ENCODE measurements at regions not wholly inside any gene's neighbourhood (a gene's known extent, or its start where the extent isn't known, plus 50 kb on each side); places are given as distances from the start of the nearest gene placed in this dataset.
A peak's percentile ranks its signal among the peaks of the same experiment; 100 is the strongest.
"Not testable (repeated sequence)": the region's sequence is repeated elsewhere in the genome, so short reads cannot be mapped to it uniquely, and the experiment has no call there.

DNA sequence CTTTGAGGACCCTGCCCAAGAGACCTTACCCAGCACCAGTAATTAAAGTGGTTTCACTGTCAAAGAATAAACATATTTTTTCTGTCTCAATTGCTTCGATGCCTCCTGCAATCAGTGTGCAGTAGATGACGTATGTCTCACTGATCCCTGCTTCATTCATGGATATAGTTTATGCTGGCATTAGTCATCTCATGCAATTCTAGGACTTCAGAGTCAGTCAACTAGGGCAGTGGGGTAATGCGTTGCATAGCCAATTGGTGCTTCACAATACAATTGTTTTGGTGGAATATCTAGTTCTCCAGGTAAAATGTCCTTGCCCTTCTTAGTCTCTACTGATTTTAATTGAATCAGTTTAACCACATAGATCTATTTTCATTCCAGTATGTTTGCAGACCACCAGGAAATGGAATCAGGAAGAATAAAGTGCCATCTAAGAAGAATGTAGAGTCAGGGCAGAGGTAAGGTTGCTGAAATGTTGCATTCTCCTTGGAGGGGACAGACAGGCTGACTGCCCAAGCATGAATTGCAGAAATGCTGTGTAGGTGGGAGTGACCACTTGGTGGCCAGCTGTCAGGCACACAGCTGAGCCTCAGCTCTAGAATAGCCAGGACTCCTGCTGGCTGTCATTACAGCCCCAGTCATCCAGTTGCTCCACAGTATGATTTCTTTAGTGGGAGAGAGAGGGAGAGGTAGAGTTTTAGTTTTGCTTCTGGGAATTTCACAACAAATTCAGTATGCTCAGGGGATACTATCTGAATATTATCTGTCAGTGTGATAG, 73.5 kb upstream of the MEGF10 start:
- no peak for DNase-seq

DNA sequence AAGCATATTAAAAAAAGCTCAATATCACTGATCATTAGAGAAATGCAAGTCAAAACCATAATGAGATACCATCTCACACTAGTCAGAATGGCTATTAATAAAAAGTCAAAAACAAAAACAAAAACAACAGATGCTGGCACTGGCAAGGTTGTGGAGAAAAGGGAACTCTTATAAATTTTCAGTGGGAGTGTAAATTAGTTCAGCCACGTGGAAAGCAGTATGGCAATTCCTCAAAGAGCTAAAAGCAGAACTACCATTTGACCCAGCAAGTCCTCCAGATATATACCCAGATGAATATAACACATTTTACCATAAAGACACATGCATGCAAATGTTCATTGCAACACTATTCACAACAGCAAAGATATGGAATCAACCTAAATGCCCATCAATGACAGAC, 68.7 kb upstream of the MEGF10 start:
- not testable (repeated sequence) for DNase-seq

- not testable (repeated sequence) for DNase-seq
Measured at GRCh38 chr5:127222571-127223156, 67.9 kb upstream of the MEGF10 start.

DNA sequence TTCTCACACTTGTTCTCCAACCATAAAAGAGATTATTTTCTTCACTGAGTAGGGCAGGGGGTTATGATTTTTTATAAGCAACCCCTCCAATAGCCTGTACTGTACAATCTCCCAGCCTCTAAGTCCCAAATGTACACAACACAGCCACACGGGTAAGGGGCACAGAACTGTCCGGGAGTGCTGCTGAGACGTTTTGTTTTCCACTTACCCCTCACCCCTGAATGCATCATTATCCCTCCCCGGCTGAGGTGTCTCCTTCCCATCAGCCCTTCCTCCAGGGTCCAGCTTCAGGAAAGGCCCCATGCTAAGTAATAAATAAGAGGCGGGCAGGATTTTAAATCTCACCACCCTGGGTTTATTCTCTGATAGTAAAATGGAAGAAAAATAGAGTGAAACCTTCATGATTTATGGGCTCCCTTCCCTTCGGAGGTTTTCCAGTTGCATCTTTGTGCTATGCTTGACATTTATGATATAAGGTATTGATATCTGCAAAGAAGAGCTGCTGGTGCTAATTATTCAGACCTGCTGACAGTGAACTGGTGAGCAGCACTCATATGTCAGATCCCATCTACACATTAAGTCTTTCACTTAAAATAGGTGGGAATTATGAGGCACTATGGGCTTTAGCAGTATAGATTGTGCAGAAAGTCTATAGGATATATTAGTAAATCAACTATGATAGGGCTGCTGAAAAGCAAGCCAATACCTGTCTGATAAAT, 67.2 kb upstream of the MEGF10 start:
- DNase-seq = no peak

GRCh38 chr5:127227881-127228280, 62.7 kb upstream of the MEGF10 start:
- no peak for DNase-seq

DNA sequence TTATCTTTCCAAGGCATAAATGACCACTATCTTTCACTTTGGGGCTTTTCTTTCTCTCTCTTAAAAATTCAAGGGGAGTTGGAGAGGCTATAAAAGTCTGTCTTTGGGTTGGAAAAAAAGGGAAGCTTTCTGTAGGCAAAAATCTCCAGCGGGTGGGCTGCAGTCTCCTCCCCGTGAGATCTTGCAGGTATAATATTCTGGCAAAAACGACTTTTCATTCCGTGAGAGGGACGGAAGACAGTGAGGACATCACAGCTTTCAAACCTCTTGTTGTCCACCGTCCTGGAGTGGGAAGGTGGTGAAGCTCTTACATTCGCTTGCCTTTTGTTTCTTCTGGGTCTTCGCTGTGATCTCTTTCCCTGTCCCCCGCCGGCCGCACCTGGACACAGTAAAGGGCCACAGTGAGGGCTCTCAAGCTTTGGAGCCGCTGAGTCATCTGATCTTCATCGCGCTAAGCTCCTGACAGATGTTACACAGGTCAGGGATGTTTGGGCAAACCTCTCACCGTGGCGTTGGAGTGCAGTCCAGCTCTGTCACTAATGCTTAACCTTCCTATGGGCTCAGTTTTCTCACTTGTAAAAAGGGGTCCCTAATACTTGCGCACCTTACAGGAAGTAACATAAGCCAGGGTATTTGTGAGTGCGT, 61.9 kb upstream of the MEGF10 start:
- peak; percentile 59 for DNase-seq

DNA sequence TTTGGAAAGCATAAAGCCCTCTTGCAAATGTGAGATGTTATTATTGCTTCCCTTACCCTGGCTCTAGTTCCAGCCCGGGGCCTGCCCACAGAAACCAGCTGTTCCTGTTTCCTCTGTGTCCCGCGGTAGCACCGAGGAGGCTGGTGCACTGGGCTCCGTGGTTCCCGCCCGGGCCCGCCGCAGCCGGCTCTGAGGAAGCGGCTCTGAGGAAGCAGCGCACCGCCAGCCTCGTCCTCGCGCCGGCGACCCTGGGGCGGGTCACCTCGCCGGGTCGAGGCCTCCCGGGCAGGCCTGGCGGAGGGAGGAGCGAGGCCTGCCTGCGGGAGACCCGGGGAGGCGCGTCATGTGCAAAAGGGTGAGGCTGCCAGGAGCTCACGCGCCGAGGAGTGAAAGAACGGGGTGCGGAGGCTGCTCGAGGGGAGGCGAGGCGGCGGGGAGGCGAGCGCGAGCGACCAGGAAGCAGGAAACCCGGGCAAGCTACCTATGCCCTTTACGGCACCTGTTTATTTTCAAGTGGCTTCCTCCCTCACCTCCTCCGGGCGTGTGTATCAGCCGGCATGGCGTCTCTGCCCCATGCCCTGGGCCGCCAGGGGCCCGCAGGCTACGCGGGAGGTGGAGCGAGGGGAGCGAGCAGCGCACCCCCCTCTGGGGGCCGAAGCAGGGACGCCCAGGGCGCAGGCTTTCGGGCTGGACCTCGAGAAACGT, 61.3 kb upstream of the MEGF10 start:
- peak; percentile 82 for DNase-seq

- DNase-seq = no peak
Measured at GRCh38 chr5:127231118-127231517, 59.5 kb upstream of the MEGF10 start.

GRCh38 chr5:127233590-127233989, 57.0 kb upstream of the MEGF10 start:
- DNase-seq = no peak

- DNase-seq = no peak
Measured at GRCh38 chr5:127235136-127235535, 55.5 kb upstream of the MEGF10 start.

DNA sequence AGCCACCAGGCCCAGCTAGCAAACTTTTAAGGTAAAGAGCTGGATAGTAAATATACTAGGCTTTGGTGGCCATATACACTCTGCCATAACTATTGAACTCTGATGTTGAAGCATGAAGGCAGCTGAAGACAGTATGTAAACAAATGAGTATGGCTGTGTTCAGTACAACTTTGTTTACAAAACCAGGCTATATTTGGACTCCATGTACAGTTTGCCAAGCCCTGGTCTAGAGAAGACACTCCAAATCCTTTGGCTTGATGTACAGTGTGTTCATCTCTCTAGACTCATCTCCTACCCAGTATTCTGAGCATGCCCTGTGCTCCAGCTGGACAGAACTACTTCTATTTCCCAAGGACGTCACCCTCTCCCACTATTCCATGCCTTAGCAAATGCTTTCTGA, 54.3 kb upstream of the MEGF10 start:
- no peak for DNase-seq
